HG03378 (cell line): ENCODE measurements at regions not wholly inside any gene's neighbourhood (a gene's known extent, or its start where the extent isn't known, plus 50 kb on each side); places are given as distances from the start of the nearest gene placed in this dataset.

ENCODE experiments used
- ATAC-seq: cut with Tn5 transposase; IDR thresholded peaks from one replicate; pipeline ENCODE4 v1.9.1; 2021; ENCODE audit warnings: mild to moderate bottlenecking, moderate library complexity; ENCODE audit not compliant: unreplicated experiment

DNA sequence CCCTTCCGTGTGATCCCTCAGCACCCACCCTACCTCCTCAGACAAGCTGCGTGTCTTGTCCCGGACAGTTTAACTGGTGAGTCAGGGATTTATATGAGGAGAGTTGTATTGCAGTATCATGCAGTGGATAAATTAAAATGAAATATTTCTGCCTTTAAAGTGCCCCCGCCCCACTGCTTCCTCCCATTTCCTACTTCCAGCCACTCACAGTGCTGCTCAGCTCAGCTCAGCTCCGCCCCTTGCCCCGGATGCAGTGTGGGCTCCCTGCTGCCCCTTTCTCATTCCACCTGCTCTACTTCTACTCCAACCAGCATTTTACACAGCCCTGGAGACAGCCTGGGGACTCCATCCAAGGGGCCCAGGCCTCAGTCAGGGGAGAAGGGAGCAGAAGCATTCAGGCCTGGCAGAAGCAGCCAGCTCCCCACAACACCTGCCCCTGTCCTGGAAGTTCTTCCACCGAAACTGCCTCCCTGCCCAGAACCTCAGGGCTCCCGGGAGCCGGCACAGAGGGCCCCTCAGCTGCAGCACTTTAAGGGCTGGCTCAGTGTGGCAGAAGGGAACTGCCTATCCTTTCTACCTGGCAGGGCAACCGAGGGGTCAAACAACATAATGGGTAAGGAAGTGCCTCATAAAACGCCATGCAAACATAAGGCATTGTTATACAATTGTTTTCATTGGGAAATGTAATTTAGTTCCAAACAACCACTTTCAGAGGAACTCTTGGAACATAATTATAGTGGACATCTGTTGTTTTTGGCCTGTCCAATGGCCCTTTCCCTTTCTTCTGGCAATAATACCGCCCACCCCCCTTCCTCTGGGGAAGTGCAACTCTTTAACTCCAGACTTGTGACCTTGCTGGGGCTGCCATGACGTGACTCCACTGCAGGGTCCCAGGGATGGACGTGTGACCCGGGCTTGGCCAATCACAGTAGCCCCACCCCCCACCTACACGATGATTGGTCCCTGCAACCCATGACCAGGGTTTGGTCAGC is 102.3 kb downstream of the LIPG start:
- no peak for ATAC-seq

- no peak for ATAC-seq
Observed at GRCh38 chr18:49662506-49662905, 100.6 kb downstream of the LIPG start.

- no peak for ATAC-seq
Observed at GRCh38 chr18:49658823-49659404, 97.1 kb downstream of the LIPG start.

- no peak for ATAC-seq
Observed at GRCh38 chr18:49656073-49656692, 94.3 kb downstream of the LIPG start.

GRCh38 chr18:49655266-49656072 is 93.6 kb downstream of the LIPG start:
- no peak for ATAC-seq

DNA sequence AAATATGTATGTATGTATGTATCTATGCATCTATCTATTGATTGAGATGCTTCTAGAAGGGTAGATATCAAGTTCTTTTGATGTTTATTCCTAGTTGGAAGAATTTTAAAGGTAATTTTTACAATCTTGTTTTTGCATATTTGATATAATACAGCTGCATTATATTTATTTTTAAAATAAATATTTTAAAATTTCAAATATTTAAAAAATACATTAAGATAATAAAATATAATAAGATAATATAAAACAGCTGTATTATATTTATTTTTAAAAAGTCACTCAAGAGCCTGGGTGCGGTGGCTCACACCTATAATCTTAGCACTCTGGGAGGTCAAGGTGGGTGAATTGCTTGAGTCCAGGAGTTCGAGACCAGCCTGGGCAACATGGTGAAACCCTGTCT is 92.5 kb downstream of the LIPG start:
- ATAC-seq = no peak

DNA sequence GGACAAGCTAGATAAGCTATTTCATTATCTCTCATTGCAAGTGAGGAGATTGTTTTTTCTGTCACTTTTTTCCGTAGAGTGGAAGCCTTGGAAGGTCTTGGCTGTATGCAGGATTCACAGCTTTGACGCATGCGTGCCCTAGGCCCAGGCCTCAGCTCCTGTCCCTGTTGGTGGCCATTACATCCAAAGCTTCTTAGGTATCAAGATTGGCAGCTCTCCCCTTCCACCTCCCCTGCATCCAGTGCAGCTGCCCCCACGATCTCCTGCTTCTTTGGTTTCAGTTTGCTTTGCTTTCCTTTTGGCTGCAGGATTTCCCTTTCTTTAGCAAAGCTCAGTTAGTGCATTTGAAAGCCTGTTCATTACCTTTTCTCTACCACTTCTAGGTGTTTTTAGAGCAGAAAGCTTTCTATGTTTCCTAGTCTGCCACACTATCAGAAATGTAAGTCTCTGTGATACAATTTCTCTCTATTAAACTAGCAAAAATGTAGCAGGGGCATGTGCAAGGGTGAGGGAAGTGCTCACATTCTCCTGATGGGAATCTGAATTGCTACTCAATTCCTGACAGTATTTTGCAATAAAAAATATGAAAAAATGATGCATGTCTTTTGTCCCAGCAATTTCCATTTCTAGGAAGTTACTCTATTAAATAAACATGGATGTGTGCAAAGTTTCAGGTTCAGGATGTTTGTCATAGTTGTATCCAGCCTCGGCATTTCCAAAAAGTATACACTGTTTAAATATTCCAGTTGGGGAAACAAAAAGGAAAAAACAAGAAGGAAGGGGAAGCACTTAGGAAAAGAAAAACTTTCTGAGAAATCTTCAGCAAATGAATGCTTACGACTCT is 91.2 kb downstream of the LIPG start:
- ATAC-seq = no peak

GRCh38 chr18:49651033-49651432 is 89.2 kb downstream of the LIPG start:
- ATAC-seq = no peak

- no peak for ATAC-seq
Observed at GRCh38 chr18:49650426-49650891, 88.6 kb downstream of the LIPG start.

- no peak for ATAC-seq
Observed at GRCh38 chr18:49648811-49649210, 87.0 kb downstream of the LIPG start.
